Heart left ventricle (tissue), 16 donors: ENCODE measurements at regions not wholly inside any gene's neighbourhood (a gene's known extent, or its start where the extent isn't known, plus 50 kb on each side); places are given as distances from the start of the nearest gene placed in this dataset.
"Not testable (repeated sequence)": the region's sequence is repeated elsewhere in the genome, so short reads cannot be mapped to it uniquely, and the experiment has no call there.

ENCODE experiments used
- ATAC-seq, 4 donors: fragments of 200-7000 bp; cut with Tn5 transposase; one replicate each; pipeline ENCODE4 v1.9.1; 2020 to 2022; ENCODE audit warnings: moderate library complexity in 4 of 4, mild to moderate bottlenecking in 3 of 4, moderate number of reproducible peaks in 1 of 4
- DNase-seq, 5 donors: peaks; one replicate each; pipeline ENCODE4 v3.0.0-alpha.2; 2020
- H3K27ac ChIP-seq, 12 donors: fragments of 200-600 bp; sonication (generic) in 4 of 12; one replicate each; pipeline versions ENCODE4 v1.5.0 to v1.8.0; 2016 to 2022; ENCODE audit warnings: mild to moderate bottlenecking in 2 of 12
- H3K27me3 ChIP-seq, 9 donors: fragments of 200-600 bp; sonication (generic) in 2 of 9; one replicate each; pipeline versions ENCODE4 v1.5.1 to v1.8.0; 2016 to 2022; ENCODE audit warnings: mild to moderate bottlenecking in 3 of 9
- H3K36me3 ChIP-seq, 9 donors: fragments of 200-600 bp; sonication (generic) in 2 of 9; one replicate each; pipeline versions ENCODE4 v1.5.0 to v1.8.0; 2018 to 2022; ENCODE audit warnings: mild to moderate bottlenecking in 2 of 9
- H3K4me1 ChIP-seq, 12 donors: fragments of 200-600 bp; sonication (generic) in 4 of 12; one replicate each; pipeline versions ENCODE4 v1.5.0 to v1.8.0; 2016 to 2022; ENCODE audit warnings: mild to moderate bottlenecking in 3 of 12
- H3K4me3 ChIP-seq, 12 donors: fragments of 200-600 bp; sonication (generic) in 4 of 12; one replicate each; pipeline versions ENCODE4 v1.5.0 to v1.8.0; 2017 to 2022; ENCODE audit warnings: mild to moderate bottlenecking in 9 of 12, moderate library complexity in 4 of 12
- H3K9me3 ChIP-seq, 12 donors: fragments of 200-600 bp; sonication (generic) in 4 of 12; one replicate each; pipeline versions ENCODE4 v1.5.0 to v1.8.0; 2016 to 2022; ENCODE audit warnings: mild to moderate bottlenecking in 1 of 12
- POLR2A ChIP-seq, 2 donors: fragments of 450-650 bp; IDR thresholded peaks; one replicate each; pipeline ENCODE4 v1.6.1; 2017; ENCODE audit warnings: antibody characterized with exemption in 2 of 2, mild to moderate bottlenecking in 2 of 2, moderate library complexity in 2 of 2
- WGBS, 4 donors: extraction: QIAGEN DNeasy Blood & Tissue Kit in 2 of 4; methylation state at CpG; one replicate each; pipeline versions ENCODE4 v1.1.5 to v1.1.7; 2013 to 2018; 5-methylcytosine and 5-hydroxymethylcytosine counted together
- intact Hi-C, 10 donors: fragments of 100-400 bp; cut with DNase I; formaldehyde crosslinking; loops; one replicate each; pipeline versions ENCODE4 v1.11.1 to v1.14.2; 2022
- TF ChIP-seq, protein P1 (sequence below), 12 donors: fragments of 200-600 bp; sonication (generic) in 4 of 12; IDR thresholded peaks; one replicate each; pipeline versions ENCODE4 v1.5.0 to v1.8.0; 2018 to 2022; ENCODE audit warnings: antibody characterized with exemption in 12 of 12, mild to moderate bottlenecking in 5 of 12
- donor health status: ischemic (EF 13 %, LVEDD 7.1; RV severe dilation, severe dysfunction).
- donor health status: healthy with polysubstance abuse.
- donor health status: DM: no; HTN: yes; CAD: no.
- donor health status: DM: no; HTN: no; CAD: no.
- donor health status: ischemic (EF 25% LVEDD 6.9; RV normal size, moderate dysfunction).
- donor health status: ischemic (EF 25% LVEDD 5.7; RV mildly dilated, moderate dysfunction).
- donor health status: healthy.
- donor health status: DM: yes; HTN: yes; CAD: no.
- donor health status: ischemic (EF 35%, LVEDD 5.7; RV mildly dilated, moderate dysfunction).
- donor health status: nonischemic (EF 11% LVEDD 7.7; RV severe dilation, severe dysfunction).
- donor health status: DM: yes; HTN: yes; CAD: no.
- donor health status: PGD.
- donor health status: ischemic (EF 29% LVEDD 5.4; RV normal size, mild dysfunction).
- donor health status: nonischemic (EF 23%, LVEDD 6.1; RV moderate dilation, normal function).

DNA sequence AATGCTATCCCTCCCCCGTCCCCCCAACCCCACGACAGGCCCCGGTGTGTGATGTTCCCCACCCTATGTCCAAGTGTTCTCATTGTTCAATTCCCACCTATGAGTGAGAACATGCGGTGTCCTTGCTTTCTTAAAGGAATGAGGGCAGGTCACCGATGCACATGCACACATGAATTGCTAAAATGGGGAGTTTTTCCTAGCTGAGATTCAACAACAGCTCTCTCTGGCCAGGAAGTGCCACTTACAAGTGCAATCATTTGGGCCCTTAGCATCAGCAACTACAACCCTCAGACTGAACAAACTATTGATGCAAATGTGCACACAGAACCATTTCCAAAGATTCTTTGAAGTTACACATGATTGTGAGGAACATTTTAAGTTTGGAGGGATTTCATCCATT is 95.7 kb upstream of the IQCM start:
- ATAC-seq = no peak
- Histone ChIP-seq H3K27ac (peak overlapping the region in 1 of 12 donors; percentile 48), H3K4me3 (no peak overlapping the region), H3K36me3 (no peaks in the 10 kb centered on the region), H3K27me3 (no peaks in the 10 kb centered on the region), H3K4me1 (peaks cover 0 to 11% (median 0%) of the 10 kb centered on the region in 12 donors), H3K9me3 (no peaks in the 10 kb centered on the region)
- TF ChIP-seq, protein P1, sequence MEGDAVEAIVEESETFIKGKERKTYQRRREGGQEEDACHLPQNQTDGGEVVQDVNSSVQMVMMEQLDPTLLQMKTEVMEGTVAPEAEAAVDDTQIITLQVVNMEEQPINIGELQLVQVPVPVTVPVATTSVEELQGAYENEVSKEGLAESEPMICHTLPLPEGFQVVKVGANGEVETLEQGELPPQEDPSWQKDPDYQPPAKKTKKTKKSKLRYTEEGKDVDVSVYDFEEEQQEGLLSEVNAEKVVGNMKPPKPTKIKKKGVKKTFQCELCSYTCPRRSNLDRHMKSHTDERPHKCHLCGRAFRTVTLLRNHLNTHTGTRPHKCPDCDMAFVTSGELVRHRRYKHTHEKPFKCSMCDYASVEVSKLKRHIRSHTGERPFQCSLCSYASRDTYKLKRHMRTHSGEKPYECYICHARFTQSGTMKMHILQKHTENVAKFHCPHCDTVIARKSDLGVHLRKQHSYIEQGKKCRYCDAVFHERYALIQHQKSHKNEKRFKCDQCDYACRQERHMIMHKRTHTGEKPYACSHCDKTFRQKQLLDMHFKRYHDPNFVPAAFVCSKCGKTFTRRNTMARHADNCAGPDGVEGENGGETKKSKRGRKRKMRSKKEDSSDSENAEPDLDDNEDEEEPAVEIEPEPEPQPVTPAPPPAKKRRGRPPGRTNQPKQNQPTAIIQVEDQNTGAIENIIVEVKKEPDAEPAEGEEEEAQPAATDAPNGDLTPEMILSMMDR (IDR thresholded peaks at IDR 0.05) = no peak
- no peak for TF ChIP-seq POLR2A (IDR thresholded peaks at IDR 0.05)
- 77 to 88% (median 81%) methylated on average over 5 of the region's 5 CpGs for WGBS, 4 donors
- intact Hi-C loops = no loop called here
- DNase-seq = no peak

DNA sequence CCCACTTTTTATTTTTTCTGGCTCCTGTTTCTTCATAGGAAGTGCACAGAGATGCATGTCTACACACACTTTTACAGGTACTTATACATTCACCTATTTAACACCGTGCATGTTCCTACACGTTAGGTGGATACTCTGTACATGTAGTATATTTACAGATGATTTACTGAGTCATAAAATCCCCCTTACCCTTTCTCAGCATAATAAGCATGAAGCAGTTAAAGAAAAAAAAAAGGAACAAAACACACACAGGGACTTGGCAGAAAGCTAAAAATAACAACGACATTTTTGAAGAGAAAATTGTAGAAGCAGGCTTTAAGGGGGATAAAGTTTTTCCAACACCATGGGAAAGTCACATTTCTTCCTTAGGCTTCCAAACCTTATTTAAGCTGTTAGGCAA is 96.4 kb upstream of the IQCM start:
- 35 to 61% (median 47%) methylated on average over 3 of the region's 3 CpGs for WGBS, 4 donors
- no peaks in the 10 kb centered on the region for H3K36me3 ChIP-seq
- peaks cover 0 to 11% (median 0%) of the 10 kb centered on the region in 12 donors for H3K4me1 ChIP-seq
- intact Hi-C loops = no loop called here
- ATAC-seq (no peak), DNase-seq (no peak)
- H3K9me3 ChIP-seq = no peaks in the 10 kb centered on the region
- H3K27ac ChIP-seq = peak overlapping the region in 2 of 12 donors; percentile 48 to 53
- no peak overlapping the region for H3K4me3 ChIP-seq
- no peaks in the 10 kb centered on the region for H3K27me3 ChIP-seq
- TF ChIP-seq POLR2A (IDR thresholded peaks at IDR 0.05) = no peak
- TF ChIP-seq, protein P1 (IDR thresholded peaks at IDR 0.05) = no peak

DNA sequence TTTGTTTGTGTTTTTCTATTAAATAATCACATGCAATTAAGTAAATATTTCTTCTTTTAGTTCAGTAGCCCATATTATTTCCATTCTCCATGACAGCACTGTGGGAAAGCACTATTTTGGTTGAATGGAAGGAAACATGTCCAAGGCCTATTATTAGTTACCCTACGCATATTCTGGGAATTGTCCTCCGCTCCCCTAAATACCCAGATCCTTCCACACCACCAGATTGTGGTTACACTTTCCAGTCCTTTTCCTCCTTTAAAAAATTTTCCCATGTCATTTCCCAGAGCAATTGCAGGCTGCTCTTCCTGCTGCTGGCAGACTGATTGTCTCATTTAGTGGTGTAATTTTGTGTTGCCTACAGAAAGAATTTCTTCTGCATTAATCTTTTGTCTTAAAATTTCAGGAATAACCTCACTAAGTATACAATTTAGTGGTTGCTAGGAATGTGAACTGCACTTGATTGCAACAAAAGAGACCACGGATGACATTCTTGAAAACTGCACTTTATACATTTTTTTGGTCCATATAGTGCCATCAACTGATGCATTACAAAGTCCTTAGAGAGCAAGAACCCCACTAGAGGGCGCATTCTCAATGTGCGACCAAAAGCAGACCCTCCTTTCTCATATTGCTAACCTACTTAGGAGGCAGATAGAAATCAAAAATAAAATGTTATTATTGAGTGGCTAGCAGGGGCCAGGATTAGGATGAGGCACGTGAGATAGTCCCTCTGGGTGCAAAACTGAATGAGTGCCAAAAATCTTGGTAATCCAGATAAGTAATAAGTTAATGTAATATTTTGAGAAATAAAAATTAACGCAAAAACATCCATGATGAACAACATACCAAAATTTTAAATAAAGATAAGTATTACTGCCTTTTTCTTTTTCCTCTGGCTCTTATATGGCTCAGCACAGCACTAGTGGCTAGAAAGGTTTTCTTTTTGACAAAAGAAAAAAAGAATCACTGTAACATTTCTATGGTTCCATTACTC is 98.8 kb upstream of the IQCM start:
- Histone ChIP-seq H3K9me3 (no peaks in the 10 kb centered on the region), H3K4me1 (peaks cover 0 to 11% (median 0%) of the 10 kb centered on the region in 12 donors), H3K4me3 (no peak overlapping the region), H3K27me3 (no peaks in the 10 kb centered on the region), H3K36me3 (no peaks in the 10 kb centered on the region), H3K27ac (peak overlapping the region in 5 of 12 donors; percentile 8 to 67 (median 56))
- DNase-seq (peak in 3 of 5 donors; percentile 26 to 30 (median 28)), ATAC-seq (peak in 3 of 4 donors; percentile 77 to 86 (median 77))
- 34 to 40% (median 36%) methylated on average over 7 of the region's 7 CpGs for WGBS, 4 donors
- intact Hi-C loops = no loop called here
- TF ChIP-seq, protein P1 (IDR thresholded peaks at IDR 0.05) = peak; percentile 31 to 68 (median 48)
- TF ChIP-seq POLR2A (IDR thresholded peaks at IDR 0.05) = no peak

DNA sequence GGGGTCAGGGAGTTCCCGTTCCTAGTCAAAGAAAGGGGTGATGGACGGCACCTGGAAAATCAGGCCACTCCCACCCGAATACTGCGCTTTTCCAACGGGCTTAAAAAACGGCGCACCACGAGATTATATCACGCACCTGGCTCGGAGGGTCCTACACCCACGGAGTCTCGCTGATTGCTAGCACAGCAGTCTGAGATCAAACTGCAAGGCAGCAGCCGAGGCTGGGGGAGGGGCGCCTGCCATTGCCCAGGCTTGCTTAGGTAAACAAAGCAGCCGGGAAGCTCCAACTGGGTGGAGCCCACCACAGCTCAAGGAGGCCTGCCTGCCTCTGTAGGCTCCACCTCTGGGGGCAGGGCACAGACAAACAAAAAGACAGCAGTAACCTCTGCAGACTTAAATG is 100.1 kb upstream of the IQCM start:
- ATAC-seq, H3K4me3 ChIP-seq, DNase-seq, H3K36me3 ChIP-seq, H3K27me3 ChIP-seq, intact Hi-C loops, H3K9me3 ChIP-seq: not testable (repeated sequence)
- WGBS, 4 donors = 72 to 93% (median 86%) methylated on average over 11 to 15 of the region's 15 CpGs
- Histone ChIP-seq H3K4me1 (peaks cover 0 to 11% (median 0%) of the 10 kb centered on the region in 12 donors), H3K27ac (peak overlapping the region in 1 of 12 donors; percentile 67)
